Effector memory CD8-positive, alpha-beta T cell (primary cell): ENCODE measurements at regions not wholly inside any gene's neighbourhood (a gene's known extent, or its start where the extent isn't known, plus 50 kb on each side); places are given as distances from the start of the nearest gene placed in this dataset.

Source experiments
- ATAC-seq: fragments of 150-1000 bp; cut with Tn5 transposase; replicated peaks from 2 replicates; pipeline ENCODE4 v1.10.0; 2021; ENCODE audit warnings: mild to moderate bottlenecking, moderate library complexity
- DNase-seq, 3 experiments: peaks; one replicate each; pipeline ENCODE4 v3.0.0; 2021
- H3K27ac Mint-ChIP-seq, 2 donors: one replicate each; pipeline ENCODE4 v1.8.0; 2022; ENCODE audit warnings: mild to moderate bottlenecking in 2 of 2, mixed read lengths in 2 of 2, moderate library complexity in 2 of 2
- H3K27me3 Mint-ChIP-seq, 2 donors: one replicate each; pipeline ENCODE4 v1.8.0; 2022; ENCODE audit warnings: mixed read lengths in 2 of 2
- H3K36me3 Mint-ChIP-seq: one replicate; pipeline ENCODE4 v1.8.0; 2022; ENCODE audit warnings: mild to moderate bottlenecking, moderate library complexity, mixed read lengths; ENCODE audit not compliant: insufficient read depth
- H3K4me1 Mint-ChIP-seq, 2 donors: one replicate each; pipeline ENCODE4 v1.8.0; 2022; ENCODE audit warnings: low read depth in 2 of 2, mixed read lengths in 2 of 2
- H3K4me3 Mint-ChIP-seq, 2 donors: one replicate each; pipeline ENCODE4 v1.8.0; 2022; ENCODE audit warnings: mild to moderate bottlenecking in 2 of 2, mixed read lengths in 2 of 2, moderate library complexity in 2 of 2
- H3K9me3 Mint-ChIP-seq, 2 donors: one replicate each; pipeline ENCODE4 v1.8.0; 2022; ENCODE audit warnings: mixed read lengths in 2 of 2

- no peaks in the 10 kb centered on the region for H3K36me3 Mint-ChIP-seq
- DNase-seq (no peak), ATAC-seq (no peak)
- peaks cover 0 to 2% of the 10 kb centered on the region in 2 donors for H3K4me1 Mint-ChIP-seq
- no peak overlapping the region for H3K4me3 Mint-ChIP-seq
- peaks cover 8 to 14% of the 10 kb centered on the region in 2 donors for H3K27me3 Mint-ChIP-seq
- H3K27ac Mint-ChIP-seq = no peak overlapping the region
- no peaks in the 10 kb centered on the region for H3K9me3 Mint-ChIP-seq
Observed at GRCh38 chr2:151029406-151030157, 232.1 kb downstream of the RBM43 start.

GRCh38 chr2:151028691-151029176, 232.9 kb downstream of the RBM43 start:
- Mint-ChIP-seq H3K9me3 (no peaks in the 10 kb centered on the region), H3K4me3 (no peak overlapping the region), H3K36me3 (no peaks in the 10 kb centered on the region), H3K4me1 (peaks cover 0 to 2% of the 10 kb centered on the region in 2 donors), H3K27me3 (peaks cover 6 to 11% of the 10 kb centered on the region in 2 donors), H3K27ac (no peak overlapping the region)
- DNase-seq = no peak
- ATAC-seq = no peak

- ATAC-seq (no peak), DNase-seq (no peak)
- Mint-ChIP-seq H3K4me1 (peaks cover 0 to 2% of the 10 kb centered on the region in 2 donors), H3K27me3 (peaks cover 10 to 12% of the 10 kb centered on the region in 2 donors), H3K36me3 (no peaks in the 10 kb centered on the region), H3K27ac (no peak overlapping the region), H3K9me3 (no peaks in the 10 kb centered on the region), H3K4me3 (no peak overlapping the region)
Observed at GRCh38 chr2:151027151-151027550, 234.5 kb downstream of the RBM43 start.

GRCh38 chr2:151025816-151026215, 235.8 kb downstream of the RBM43 start:
- Mint-ChIP-seq H3K27me3 (peaks cover 6 to 12% of the 10 kb centered on the region in 2 donors), H3K9me3 (no peaks in the 10 kb centered on the region), H3K36me3 (no peaks in the 10 kb centered on the region)

DNA sequence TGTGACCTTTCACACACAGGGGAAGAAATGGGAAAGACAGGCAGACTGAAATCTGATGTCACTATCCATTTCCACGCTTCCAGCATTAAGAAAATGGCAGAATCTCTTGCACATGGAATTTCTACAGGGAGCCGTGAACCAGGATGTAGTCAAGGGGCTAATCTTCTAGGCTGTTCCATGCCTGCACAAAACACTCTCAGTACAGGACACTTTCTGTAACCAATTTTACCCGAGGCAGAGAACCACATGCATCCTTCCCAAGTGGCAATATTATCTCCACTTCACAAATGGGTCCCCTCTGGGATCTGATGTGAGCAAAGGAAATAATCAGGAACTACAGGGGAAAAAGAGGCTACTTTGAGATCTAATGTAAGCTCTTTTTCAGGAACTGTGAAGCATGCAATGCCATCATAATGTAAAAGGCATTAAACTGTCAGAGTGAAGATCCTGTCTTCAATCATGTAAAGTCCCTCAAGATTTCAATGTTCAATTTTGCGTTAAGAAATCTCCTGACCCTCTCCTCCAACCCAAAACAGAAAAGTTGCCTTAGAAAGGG, 236.9 kb downstream of the RBM43 start:
- no peaks in the 10 kb centered on the region for H3K9me3 Mint-ChIP-seq
- no peak for DNase-seq
- no peak overlapping the region for H3K4me3 Mint-ChIP-seq
- H3K27me3 Mint-ChIP-seq = peaks cover 11 to 12% of the 10 kb centered on the region in 2 donors
- no peak for ATAC-seq
- no peaks in the 10 kb centered on the region for H3K36me3 Mint-ChIP-seq
- peaks cover 0 to 2% of the 10 kb centered on the region in 2 donors for H3K4me1 Mint-ChIP-seq
- H3K27ac Mint-ChIP-seq = no peak overlapping the region

More at GRCh38 chr2:151025816-151026215, 235.8 kb downstream of the RBM43 start:
- ATAC-seq (no peak), DNase-seq (no peak)
- Mint-ChIP-seq H3K27ac (no peak overlapping the region), H3K4me3 (no peak overlapping the region), H3K4me1 (peaks cover 0 to 2% of the 10 kb centered on the region in 2 donors)

- DNase-seq (no peak), ATAC-seq (no peak)
- no peaks in the 10 kb centered on the region for H3K36me3 Mint-ChIP-seq
- no peak overlapping the region for H3K27ac Mint-ChIP-seq
- H3K27me3 Mint-ChIP-seq = peaks cover 11 to 22% of the 10 kb centered on the region in 2 donors
- H3K9me3 Mint-ChIP-seq = peaks cover 0 to 9% of the 10 kb centered on the region in 2 donors
- H3K4me3 Mint-ChIP-seq = no peak overlapping the region
- no peaks in the 10 kb centered on the region for H3K4me1 Mint-ChIP-seq
Observed at GRCh38 chr2:151021747-151022452, 239.8 kb downstream of the RBM43 start.

DNA sequence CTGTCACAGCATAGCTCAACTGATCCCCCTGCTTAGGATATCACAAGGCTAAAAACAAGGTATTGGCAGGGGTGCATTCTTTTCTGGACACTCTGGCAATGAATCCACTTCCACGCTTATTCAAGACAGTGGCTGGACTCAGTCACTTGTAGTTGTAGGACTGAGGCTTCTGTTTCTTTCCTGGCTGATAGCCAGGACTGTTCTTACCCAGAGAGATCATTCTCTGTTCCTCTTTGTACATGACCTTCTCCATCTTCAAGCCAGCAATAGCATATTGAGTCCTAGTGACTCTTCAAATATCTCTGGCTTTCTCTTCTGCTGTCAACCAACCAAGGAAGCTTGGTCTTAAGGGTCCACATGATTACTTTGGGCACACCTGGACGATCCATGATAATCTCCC, 241.3 kb downstream of the RBM43 start:
- H3K27ac Mint-ChIP-seq = no peak overlapping the region
- DNase-seq = no peak
- peaks cover 0 to 9% of the 10 kb centered on the region in 2 donors for H3K9me3 Mint-ChIP-seq
- peaks cover 11 to 22% of the 10 kb centered on the region in 2 donors for H3K27me3 Mint-ChIP-seq
- no peak for ATAC-seq
- no peak overlapping the region for H3K4me3 Mint-ChIP-seq
- H3K4me1 Mint-ChIP-seq = no peaks in the 10 kb centered on the region
- H3K36me3 Mint-ChIP-seq = no peaks in the 10 kb centered on the region

DNA sequence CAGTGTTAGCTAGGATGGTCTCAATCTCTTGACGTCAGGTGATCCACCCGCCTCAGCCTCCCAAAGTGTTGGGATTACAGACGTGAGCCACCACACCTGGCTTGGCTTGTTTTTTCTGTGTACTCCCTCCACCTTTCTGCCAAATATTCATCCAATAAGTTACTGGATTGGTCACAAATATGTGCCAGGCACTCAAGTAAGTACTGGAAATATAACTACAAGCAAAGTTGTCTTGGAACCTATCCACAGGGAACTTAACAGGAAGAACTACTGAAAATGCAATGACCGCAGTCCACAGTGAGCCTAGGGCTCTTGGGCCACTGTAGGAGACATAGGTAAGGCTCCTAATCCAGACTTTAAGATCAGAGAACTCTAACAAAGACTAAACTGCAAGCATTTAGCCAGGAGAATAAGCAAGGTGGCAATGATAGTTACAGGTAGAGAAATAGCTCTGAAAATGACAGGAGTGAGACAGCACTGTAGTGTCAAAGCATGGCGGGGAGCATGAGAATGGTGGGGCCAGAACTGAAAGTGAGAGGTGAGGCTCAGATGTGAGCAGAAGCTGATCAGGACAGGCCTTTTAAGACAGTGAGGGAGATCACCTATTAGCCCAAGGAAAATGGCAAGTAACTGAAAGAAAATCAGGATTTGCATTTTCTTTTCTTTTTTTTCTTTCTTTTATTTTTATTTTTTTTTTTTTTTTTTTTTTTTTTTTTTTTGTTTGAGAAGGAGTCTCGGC, 252.1 kb downstream of the RBM43 start:
- no peaks in the 10 kb centered on the region for H3K27me3 Mint-ChIP-seq
- DNase-seq (no peak), ATAC-seq (no peak)
- peaks cover 3% of the 10 kb centered on the region for H3K36me3 Mint-ChIP-seq
- H3K4me1 Mint-ChIP-seq = no peaks in the 10 kb centered on the region
- H3K4me3 Mint-ChIP-seq = no peak overlapping the region
- H3K9me3 Mint-ChIP-seq = no peaks in the 10 kb centered on the region
- H3K27ac Mint-ChIP-seq = no peak overlapping the region

- DNase-seq (no peak), ATAC-seq (no peak)
- Mint-ChIP-seq H3K27me3 (no peaks in the 10 kb centered on the region), H3K9me3 (no peaks in the 10 kb centered on the region), H3K4me1 (no peaks in the 10 kb centered on the region), H3K4me3 (no peak overlapping the region), H3K27ac (no peak overlapping the region), H3K36me3 (peaks cover 3% of the 10 kb centered on the region)
Observed at GRCh38 chr2:151007365-151007764, 254.3 kb downstream of the RBM43 start.

DNA sequence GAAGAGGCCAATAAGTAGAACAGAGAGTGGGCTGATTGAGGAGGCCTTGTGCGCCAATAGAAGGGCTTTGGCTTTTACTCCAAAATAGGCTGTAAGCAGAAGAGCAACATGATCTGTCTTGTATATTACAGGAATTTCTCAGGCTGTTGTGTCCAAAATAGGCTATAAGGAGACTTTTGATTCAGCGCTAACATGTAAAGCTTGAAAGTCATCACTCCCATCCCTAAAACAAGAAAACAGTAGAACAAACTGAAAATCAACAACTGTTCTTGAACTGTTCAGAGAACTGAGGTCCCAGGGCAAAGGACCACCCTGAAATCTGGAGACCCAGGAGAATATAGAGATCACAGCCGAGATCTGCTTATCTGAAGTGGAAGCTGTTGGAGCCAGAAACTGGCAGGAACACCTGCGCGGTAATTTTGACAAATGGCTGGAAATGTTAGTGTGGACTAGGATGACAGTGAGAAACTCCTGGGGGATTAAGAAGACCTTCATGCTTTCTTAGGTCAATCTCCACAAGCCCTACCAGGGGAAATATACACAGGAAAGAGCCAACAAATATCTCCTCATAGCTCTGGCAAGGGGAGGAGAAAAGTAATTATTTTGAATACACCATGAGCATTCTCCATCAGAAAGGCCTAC, 258.6 kb downstream of the RBM43 start:
- no peaks in the 10 kb centered on the region for H3K27me3 Mint-ChIP-seq
- H3K4me1 Mint-ChIP-seq = no peaks in the 10 kb centered on the region
- no peak for ATAC-seq
- no peaks in the 10 kb centered on the region for H3K9me3 Mint-ChIP-seq
- no peaks in the 10 kb centered on the region for H3K36me3 Mint-ChIP-seq
- no peak overlapping the region for H3K27ac Mint-ChIP-seq
- no peak overlapping the region for H3K4me3 Mint-ChIP-seq
- DNase-seq = no peak

GRCh38 chr2:150997702-150998440, 263.8 kb downstream of the RBM43 start:
- no peaks in the 10 kb centered on the region for H3K27me3 Mint-ChIP-seq
- DNase-seq (no peak), ATAC-seq (no peak)
- no peak overlapping the region for H3K27ac Mint-ChIP-seq
- no peaks in the 10 kb centered on the region for H3K9me3 Mint-ChIP-seq
- no peak overlapping the region for H3K4me3 Mint-ChIP-seq
- no peaks in the 10 kb centered on the region for H3K4me1 Mint-ChIP-seq
- no peaks in the 10 kb centered on the region for H3K36me3 Mint-ChIP-seq

DNA sequence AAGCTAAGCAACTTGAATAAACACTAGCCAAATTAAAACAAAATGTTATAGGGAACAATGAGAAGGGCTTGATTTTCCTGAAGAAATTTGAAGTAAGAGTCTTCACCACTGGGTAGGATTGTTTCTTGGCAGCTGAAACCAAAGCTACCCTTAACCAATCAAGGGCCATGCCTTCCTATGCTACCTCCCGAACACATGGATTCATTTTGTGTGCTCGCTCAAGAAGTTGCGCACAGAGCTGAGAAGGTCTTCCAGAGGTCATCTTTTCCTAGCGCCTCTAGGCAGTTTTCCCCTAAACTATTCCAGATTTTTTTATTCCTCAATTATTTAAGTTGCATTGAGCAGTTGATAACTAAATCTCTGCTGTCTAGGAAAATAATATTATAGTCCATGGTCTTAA, 264.6 kb downstream of the RBM43 start:
- DNase-seq = no peak
- Mint-ChIP-seq H3K4me1 (no peaks in the 10 kb centered on the region), H3K9me3 (no peaks in the 10 kb centered on the region), H3K4me3 (no peak overlapping the region), H3K36me3 (no peaks in the 10 kb centered on the region), H3K27ac (no peak overlapping the region), H3K27me3 (no peaks in the 10 kb centered on the region)
- no peak for ATAC-seq
